ENCODE measurements at regions not wholly inside any gene's neighbourhood (a gene's known extent, or its start where the extent isn't known, plus 50 kb on each side); places are given as distances from the start of the nearest gene placed in this dataset.

- no peak for DNase-seq
- no peak for TF ChIP-seq CTCF (IDR thresholded peaks at IDR 0.05; ENCODE audit: unreplicated experiment)
- no peak overlapping the region for H3K27ac Mint-ChIP-seq (ENCODE audit: unreplicated experiment)
- H3K27me3 Mint-ChIP-seq (ENCODE audit: unreplicated experiment): peaks cover 80% of the 10 kb centered on the region
- BruUV-seq (replicated peaks): no TSS peak
- H3K4me1 Mint-ChIP-seq (ENCODE audit: low read depth, unreplicated experiment): no peaks in the 10 kb centered on the region
- H3K36me3 Mint-ChIP-seq (ENCODE audit: insufficient read depth, unreplicated experiment): no peaks in the 10 kb centered on the region
- H3K9me3 Mint-ChIP-seq (ENCODE audit: low read depth, unreplicated experiment): no peaks in the 10 kb centered on the region
- intact Hi-C loops (cut with micrococcal nuclease; ENCODE audit: unreplicated experiment): no loop called here
- CTCF ChIA-PET: no interaction called here
- H3K4me3 Mint-ChIP-seq (ENCODE audit: low read depth, unreplicated experiment): no peak overlapping the region
These were observed 89.2 kb upstream of the POU3F1 start for GRCh38 chr1:38135625-38136414.

DNA sequence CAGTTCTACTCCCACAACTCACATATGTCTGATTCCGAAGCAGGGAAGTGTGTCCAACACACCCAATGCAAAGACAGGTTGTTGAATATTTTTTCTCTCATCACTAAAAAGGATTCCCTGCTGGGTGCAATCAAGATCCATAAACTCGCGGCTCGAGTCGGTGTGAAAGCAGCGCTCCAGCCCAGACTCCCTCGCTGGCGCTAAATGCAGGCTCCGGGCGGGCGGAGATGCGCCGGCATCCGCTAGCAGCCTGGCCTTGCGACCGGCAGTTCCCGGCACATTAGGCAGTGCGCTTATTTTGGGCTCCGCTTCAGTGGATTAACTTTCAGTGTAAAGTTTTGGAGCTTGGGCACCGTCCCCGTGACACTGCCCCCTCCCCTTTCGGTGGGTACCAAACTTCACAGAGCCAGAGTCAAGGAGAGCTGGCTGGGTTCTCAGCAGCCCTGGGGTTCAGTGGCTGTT is 87.7 kb upstream of the POU3F1 start:
- Mint-ChIP-seq H3K9me3 (ENCODE audit: low read depth, unreplicated experiment) (no peaks in the 10 kb centered on the region), H3K4me3 (ENCODE audit: low read depth, unreplicated experiment) (no peak overlapping the region), H3K36me3 (ENCODE audit: insufficient read depth, unreplicated experiment) (no peaks in the 10 kb centered on the region), H3K27ac (ENCODE audit: unreplicated experiment) (no peak overlapping the region), H3K27me3 (ENCODE audit: unreplicated experiment) (peaks cover 80% of the 10 kb centered on the region), H3K4me1 (ENCODE audit: low read depth, unreplicated experiment) (no peaks in the 10 kb centered on the region)
- TF ChIP-seq CTCF (IDR thresholded peaks at IDR 0.05; ENCODE audit: unreplicated experiment): no peak
- intact Hi-C loops (cut with micrococcal nuclease; ENCODE audit: unreplicated experiment): no loop called here
- CTCF ChIA-PET: no interaction called here
- BruUV-seq (replicated peaks): no TSS peak
- DNase-seq: no peak

GRCh38 chr1:38133756-38134155 is 87.2 kb upstream of the POU3F1 start:
- peaks cover 82% of the 10 kb centered on the region for H3K27me3 Mint-ChIP-seq (ENCODE audit: unreplicated experiment)
- H3K36me3 Mint-ChIP-seq (ENCODE audit: insufficient read depth, unreplicated experiment): no peaks in the 10 kb centered on the region
- no peaks in the 10 kb centered on the region for H3K9me3 Mint-ChIP-seq (ENCODE audit: low read depth, unreplicated experiment)
- H3K4me1 Mint-ChIP-seq (ENCODE audit: low read depth, unreplicated experiment): no peaks in the 10 kb centered on the region
- no peak overlapping the region for H3K4me3 Mint-ChIP-seq (ENCODE audit: low read depth, unreplicated experiment)
- intact Hi-C loops (cut with micrococcal nuclease; ENCODE audit: unreplicated experiment): no loop called here
- TF ChIP-seq CTCF (IDR thresholded peaks at IDR 0.05; ENCODE audit: unreplicated experiment): no peak
- H3K27ac Mint-ChIP-seq (ENCODE audit: unreplicated experiment): no peak overlapping the region
- no TSS peak for BruUV-seq (replicated peaks)
- no peak for DNase-seq
- CTCF ChIA-PET: no interaction called here

- H3K4me3 Mint-ChIP-seq (ENCODE audit: low read depth, unreplicated experiment): no peak overlapping the region
- no peak for TF ChIP-seq CTCF (IDR thresholded peaks at IDR 0.05; ENCODE audit: unreplicated experiment)
- intact Hi-C loops (cut with micrococcal nuclease; ENCODE audit: unreplicated experiment): no loop called here
- CTCF ChIA-PET: no interaction called here
- no peak overlapping the region for H3K27ac Mint-ChIP-seq (ENCODE audit: unreplicated experiment)
- no TSS peak for BruUV-seq (replicated peaks)
- H3K27me3 Mint-ChIP-seq (ENCODE audit: unreplicated experiment): peaks cover 87% of the 10 kb centered on the region
- no peak for DNase-seq
- H3K4me1 Mint-ChIP-seq (ENCODE audit: low read depth, unreplicated experiment): no peaks in the 10 kb centered on the region
- H3K9me3 Mint-ChIP-seq (ENCODE audit: low read depth, unreplicated experiment): no peaks in the 10 kb centered on the region
- H3K36me3 Mint-ChIP-seq (ENCODE audit: insufficient read depth, unreplicated experiment): no peaks in the 10 kb centered on the region
These were observed 86.7 kb upstream of the POU3F1 start for GRCh38 chr1:38133304-38133703.

Data from Calu3 (cell line).